NCI-H146 (cell line): ENCODE measurements at regions not wholly inside any gene's neighbourhood (a gene's known extent, or its start where the extent isn't known, plus 50 kb on each side); places are given as distances from the start of the nearest gene placed in this dataset.

Experiments used
- DNase-seq: peaks from one replicate; lab custom pipeline; 2025; lab: John Stamatoyannopoulos, UW

GRCh38 chr5:57804007-57804444 is 321.4 kb upstream of the ACTBL2 start:
- DNase-seq, result no peak

GRCh38 chr5:57802131-57802530 is 319.5 kb upstream of the ACTBL2 start:
- DNase-seq, result no peak

GRCh38 chr5:57795203-57795602 is 312.6 kb upstream of the ACTBL2 start:
- DNase-seq, result no peak

- DNase-seq, result no peak
Observed at GRCh38 chr5:57791875-57792274, 309.3 kb upstream of the ACTBL2 start.

GRCh38 chr5:57785946-57786345 is 303.3 kb upstream of the ACTBL2 start:
- no peak for DNase-seq

- no peak for DNase-seq
Observed at GRCh38 chr5:57784121-57784520, 301.5 kb upstream of the ACTBL2 start.

- DNase-seq, result no peak
Observed at GRCh38 chr5:57783693-57784092, 301.1 kb upstream of the ACTBL2 start.

- DNase-seq, result no peak
Observed at GRCh38 chr5:57780961-57781325, 298.3 kb upstream of the ACTBL2 start.

GRCh38 chr5:57780306-57780960 is 297.8 kb upstream of the ACTBL2 start:
- DNase-seq, result no peak

GRCh38 chr5:57779383-57780223 is 297.0 kb upstream of the ACTBL2 start:
- DNase-seq, result peak; percentile 40

- no peak for DNase-seq
Observed at GRCh38 chr5:57778501-57779091, 296.0 kb upstream of the ACTBL2 start.

- DNase-seq, result no peak
Observed at GRCh38 chr5:57777174-57777581, 294.6 kb upstream of the ACTBL2 start.

GRCh38 chr5:57776035-57776434 is 293.4 kb upstream of the ACTBL2 start:
- no peak for DNase-seq

- no peak for DNase-seq
Observed at GRCh38 chr5:57774439-57774838, 291.8 kb upstream of the ACTBL2 start.

GRCh38 chr5:57772512-57772911 is 289.9 kb upstream of the ACTBL2 start:
- DNase-seq, result no peak

- no peak for DNase-seq
Observed at GRCh38 chr5:57770039-57770438, 287.4 kb upstream of the ACTBL2 start.

- no peak for DNase-seq
Observed at GRCh38 chr5:57768745-57769144, 286.1 kb upstream of the ACTBL2 start.

- DNase-seq, result no peak
Observed at GRCh38 chr5:57764479-57765089, 282.0 kb upstream of the ACTBL2 start.

- no peak for DNase-seq
Observed at GRCh38 chr5:57761513-57761912, 278.9 kb upstream of the ACTBL2 start.

- no peak for DNase-seq
Observed at GRCh38 chr5:57754616-57755015, 272.0 kb upstream of the ACTBL2 start.

- DNase-seq, result no peak
Observed at GRCh38 chr5:57753446-57753845, 270.8 kb upstream of the ACTBL2 start.

- no peak for DNase-seq
Observed at GRCh38 chr5:57751710-57752109, 269.1 kb upstream of the ACTBL2 start.

GRCh38 chr5:57750891-57751290 is 268.3 kb upstream of the ACTBL2 start:
- no peak for DNase-seq
